Breast epithelium (tissue), 3 donors: ENCODE measurements at regions not wholly inside any gene's neighbourhood (a gene's known extent, or its start where the extent isn't known, plus 50 kb on each side); places are given as distances from the start of the nearest gene placed in this dataset.

ENCODE experiments used
- CTCF ChIP-seq, 3 donors: fragments of 450-650 bp; IDR thresholded peaks; one replicate each; pipeline ENCODE4 v1.5.1; 2016 to 2017; ENCODE audit warnings: antibody characterized with exemption in 3 of 3, mild to moderate bottlenecking in 3 of 3, moderate library complexity in 3 of 3
- POLR2AphosphoS5 ChIP-seq, 3 donors: sonication (generic); formaldehyde crosslinking; IDR thresholded peaks; one replicate each; pipeline ENCODE4 v1.6.1; 2017; ENCODE audit warnings: antibody characterized with exemption in 3 of 3

GRCh38 chr11:70757241-70757640, 358.9 kb downstream of the CTTN start:
- no peak for TF ChIP-seq CTCF (IDR thresholded peaks at IDR 0.05)
- no peak for TF ChIP-seq POLR2AphosphoS5 (IDR thresholded peaks at IDR 0.05)
